ENCODE measurements at regions not wholly inside any gene's neighbourhood (a gene's known extent, or its start where the extent isn't known, plus 50 kb on each side); places are given as distances from the start of the nearest gene placed in this dataset.

GRCh38 chr6:165817771-165818170 lies 154.7 kb upstream of the PDE10A start:
- DNase-seq: no peak

- no peak for DNase-seq
Observed at GRCh38 chr6:165817148-165817547, 154.1 kb upstream of the PDE10A start.

GRCh38 chr6:165814679-165815078 lies 151.6 kb upstream of the PDE10A start:
- DNase-seq: no peak

- no peak for DNase-seq
Observed at GRCh38 chr6:165811512-165811911, 148.5 kb upstream of the PDE10A start.

GRCh38 chr6:165808021-165808420 lies 145.0 kb upstream of the PDE10A start:
- DNase-seq: no peak

- DNase-seq: no peak
Observed at GRCh38 chr6:165807249-165807960, 144.4 kb upstream of the PDE10A start.

DNA sequence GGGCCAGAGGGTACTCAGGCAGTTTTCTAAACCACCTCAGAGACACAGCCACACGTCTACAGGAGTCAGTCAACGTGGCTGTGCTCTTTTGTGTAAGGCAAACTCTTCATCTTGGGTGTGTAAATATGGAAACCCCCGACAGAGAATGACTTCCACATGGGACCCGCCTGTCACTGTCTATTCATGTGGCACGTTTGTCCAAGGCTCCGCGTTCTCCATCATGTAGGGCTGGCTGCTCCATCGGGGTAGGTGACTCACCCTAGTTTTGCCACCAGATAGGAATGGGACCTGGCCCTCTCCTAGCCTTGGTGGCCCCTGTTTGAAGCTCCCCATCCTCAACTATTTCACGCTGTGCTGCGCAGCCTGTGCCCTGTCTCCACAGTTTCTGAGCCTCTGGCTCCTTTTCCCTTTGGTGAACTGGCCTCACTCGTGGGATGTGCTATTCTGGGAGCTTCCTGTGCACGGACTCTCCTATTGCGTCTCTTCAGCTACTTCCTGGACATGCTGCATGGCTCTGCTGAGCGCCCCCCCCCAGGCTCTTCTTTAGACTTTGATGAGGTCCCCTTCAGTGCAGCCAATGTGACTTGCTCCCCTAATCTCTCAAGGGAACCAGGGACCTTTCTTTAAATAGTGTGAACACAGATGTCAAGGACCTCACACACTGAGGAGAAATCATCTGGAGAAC lies 143.2 kb upstream of the PDE10A start:
- DNase-seq: no peak

- DNase-seq: no peak
Observed at GRCh38 chr6:165805636-165806035, 142.6 kb upstream of the PDE10A start.

DNA sequence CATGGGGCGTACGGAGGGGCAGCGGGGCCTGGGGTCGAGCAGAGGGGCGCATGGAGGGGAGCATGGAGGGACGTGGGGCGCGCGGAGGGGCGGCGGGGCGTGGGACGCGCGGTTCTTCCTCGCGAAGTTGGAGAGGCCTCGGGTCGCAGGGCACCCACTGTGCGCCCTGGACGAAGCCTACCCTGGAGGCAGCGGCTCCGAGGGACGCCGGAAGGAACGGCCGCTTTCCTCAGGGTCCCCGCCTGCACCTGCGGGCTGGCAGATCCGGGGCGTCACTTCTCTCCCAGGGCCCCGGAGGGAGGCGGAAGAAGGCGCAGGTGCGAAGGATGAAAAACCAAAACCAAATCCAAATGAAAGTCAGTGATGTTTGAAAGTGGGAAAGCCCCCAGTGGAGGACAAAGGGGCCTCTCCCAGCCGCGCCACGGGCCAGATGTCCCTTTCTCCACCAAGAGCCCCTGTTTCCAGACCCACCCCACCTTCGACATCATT lies 142.1 kb upstream of the PDE10A start:
- DNase-seq: no peak

DNA sequence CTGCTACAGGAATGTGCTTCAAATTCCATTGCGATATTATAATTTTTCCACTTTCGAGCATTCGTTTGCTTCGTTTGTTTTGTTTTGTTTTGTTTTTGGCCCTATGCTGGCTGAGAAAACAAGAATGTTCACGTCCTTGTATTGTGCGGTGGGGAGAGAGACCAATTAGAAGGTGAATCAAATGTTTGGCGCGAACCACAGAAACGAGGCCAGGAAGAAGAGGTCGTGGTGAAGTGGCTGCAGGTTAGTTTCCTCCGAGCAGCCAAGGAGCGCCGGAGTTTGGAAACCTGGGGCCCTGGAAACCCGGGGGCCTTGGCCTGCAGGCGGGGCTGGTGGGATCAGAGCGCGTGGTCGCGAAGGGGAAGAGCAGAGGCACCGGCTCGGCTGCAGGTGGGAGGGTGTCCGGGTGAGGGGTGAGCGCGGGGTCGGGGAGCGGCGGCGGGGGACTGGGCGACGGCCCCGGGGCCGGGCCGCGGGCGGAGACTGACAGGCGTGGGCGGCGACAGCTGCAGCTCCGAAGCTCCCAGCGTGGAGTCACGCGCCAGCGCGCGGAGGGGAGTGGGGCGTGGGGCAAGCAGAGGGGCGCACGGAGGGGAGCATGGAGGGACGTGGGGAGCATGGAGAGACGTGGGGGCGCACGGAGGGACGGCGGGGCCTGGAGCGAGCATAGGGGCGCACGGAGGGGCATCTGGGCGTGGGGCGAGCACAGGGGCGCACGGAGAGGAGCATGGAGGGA lies 141.5 kb upstream of the PDE10A start:
- no peak for DNase-seq

- no peak for DNase-seq
Observed at GRCh38 chr6:165800337-165800736, 137.3 kb upstream of the PDE10A start.

GRCh38 chr6:165799391-165800153 lies 136.5 kb upstream of the PDE10A start:
- DNase-seq: no peak

- no peak for DNase-seq
Observed at GRCh38 chr6:165798991-165799390, 135.9 kb upstream of the PDE10A start.

- DNase-seq: no peak
Observed at GRCh38 chr6:165794179-165794601, 131.1 kb upstream of the PDE10A start.

- no peak for DNase-seq
Observed at GRCh38 chr6:165793287-165793825, 130.3 kb upstream of the PDE10A start.

GRCh38 chr6:165791876-165792437 lies 128.9 kb upstream of the PDE10A start:
- DNase-seq: no peak

- DNase-seq: no peak
Observed at GRCh38 chr6:165791306-165791705, 128.3 kb upstream of the PDE10A start.

GRCh38 chr6:165782812-165783211 lies 119.8 kb upstream of the PDE10A start:
- no peak for DNase-seq

DNA sequence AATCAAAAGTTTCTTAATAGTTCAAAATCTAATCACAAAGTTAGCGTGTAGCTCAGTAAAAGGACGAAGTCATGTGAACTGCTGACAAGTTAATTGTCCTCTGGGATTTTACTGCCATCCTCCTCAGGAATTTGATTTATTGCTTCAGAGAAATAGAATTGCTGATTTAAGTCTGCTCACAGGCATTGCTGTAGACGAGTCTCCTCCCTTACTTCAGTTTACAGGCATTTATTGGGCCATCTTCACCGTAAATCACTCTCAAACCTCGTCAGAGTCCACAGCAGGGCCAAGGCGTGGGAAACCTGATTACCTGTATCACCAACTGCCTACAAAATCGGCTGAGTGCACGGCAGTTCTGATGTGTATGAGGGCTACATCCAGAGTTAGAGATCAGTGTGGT lies 119.1 kb upstream of the PDE10A start:
- no peak for DNase-seq

DNA sequence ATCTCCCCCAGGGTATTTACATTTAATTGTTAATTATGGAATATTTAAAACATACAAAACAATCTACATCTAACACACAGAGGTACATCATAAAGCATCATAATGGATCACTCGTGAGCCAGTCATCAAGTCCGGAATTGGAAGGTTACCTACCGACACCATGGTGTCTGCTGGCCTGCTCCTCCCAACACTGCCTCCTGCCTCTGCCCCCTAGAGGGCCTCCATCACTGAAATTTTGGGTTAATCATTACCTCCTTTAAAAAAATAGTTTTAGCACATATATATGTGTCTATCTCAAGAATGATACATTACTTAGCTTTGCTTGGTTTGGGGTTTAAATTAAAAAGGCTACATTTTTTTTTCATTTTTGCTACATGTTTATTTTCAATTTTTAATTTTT lies 114.6 kb upstream of the PDE10A start:
- DNase-seq: no peak

GRCh38 chr6:165776691-165777090 lies 113.7 kb upstream of the PDE10A start:
- DNase-seq: no peak

DNA sequence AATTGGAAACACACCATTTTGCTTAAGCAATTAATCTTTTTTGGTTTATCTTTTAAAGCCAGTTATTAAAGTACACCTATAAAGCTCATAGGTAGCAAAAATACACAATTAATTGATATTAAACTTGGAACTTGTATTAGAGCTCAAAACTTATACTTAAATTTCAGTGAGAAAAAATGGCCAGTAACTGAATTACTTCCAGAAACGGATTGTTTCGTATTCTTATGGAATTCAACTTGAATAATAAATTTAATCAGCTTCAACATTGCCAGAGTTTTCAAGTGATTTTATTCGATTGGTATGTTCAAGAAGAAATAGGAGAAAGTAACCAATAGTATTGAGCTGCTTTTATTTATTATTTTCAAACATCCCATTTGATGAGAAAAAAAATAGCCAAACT lies 112.7 kb upstream of the PDE10A start:
- no peak for DNase-seq

Measured in NCI-H1436 (cell line).